ENCODE measurements at regions not wholly inside any gene's neighbourhood (a gene's known extent, or its start where the extent isn't known, plus 50 kb on each side); places are given as distances from the start of the nearest gene placed in this dataset.

DNA sequence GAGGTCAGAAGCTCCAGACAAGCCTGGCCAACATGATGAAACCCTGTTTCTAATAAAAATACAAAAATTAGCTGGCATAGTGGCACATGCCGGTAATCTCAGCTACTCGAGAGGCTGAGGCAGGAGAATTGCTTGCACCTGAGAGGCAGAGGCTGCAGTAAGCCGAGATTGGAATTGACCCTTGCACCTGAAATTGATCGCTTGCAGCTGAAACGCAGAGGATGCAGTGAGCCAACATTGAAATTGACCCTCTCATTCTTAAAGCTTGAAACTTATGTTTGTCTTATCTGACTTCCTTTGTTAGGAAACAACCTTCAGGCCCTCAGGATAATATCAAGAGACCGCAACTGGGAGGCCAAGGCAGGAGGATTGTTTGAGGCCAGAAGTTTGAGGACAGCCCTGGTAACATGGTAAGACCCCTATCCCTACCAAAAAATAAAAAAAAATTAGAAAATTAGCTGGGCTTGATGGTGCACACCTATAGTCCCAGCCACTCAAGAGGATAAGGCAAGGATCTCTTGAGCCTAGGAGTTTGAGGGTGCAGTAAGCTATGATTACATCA is 376.6 kb upstream of the XYLT1 start:
- no peak for ATAC-seq
- no peaks in the 10 kb centered on the region for H3K36me3 ChIP-seq
- H3K4me3 ChIP-seq: no peak overlapping the region

GRCh38 chr16:17846030-17846429 is 375.3 kb upstream of the XYLT1 start:
- intact Hi-C loops (cut with DNase I): no loop called here

More for the DNA sequence above, 376.6 kb upstream of the XYLT1 start:
- Histone ChIP-seq H3K9me3 (no peaks in the 10 kb centered on the region), H3K4me1 (no peaks in the 10 kb centered on the region), H3K27me3 (ENCODE audit: low read depth) (no peaks in the 10 kb centered on the region), H3K27ac (no peak overlapping the region)
- DNase-seq: no peak
- intact Hi-C loops (cut with DNase I): no loop called here
- TF ChIP-seq, protein P1, sequence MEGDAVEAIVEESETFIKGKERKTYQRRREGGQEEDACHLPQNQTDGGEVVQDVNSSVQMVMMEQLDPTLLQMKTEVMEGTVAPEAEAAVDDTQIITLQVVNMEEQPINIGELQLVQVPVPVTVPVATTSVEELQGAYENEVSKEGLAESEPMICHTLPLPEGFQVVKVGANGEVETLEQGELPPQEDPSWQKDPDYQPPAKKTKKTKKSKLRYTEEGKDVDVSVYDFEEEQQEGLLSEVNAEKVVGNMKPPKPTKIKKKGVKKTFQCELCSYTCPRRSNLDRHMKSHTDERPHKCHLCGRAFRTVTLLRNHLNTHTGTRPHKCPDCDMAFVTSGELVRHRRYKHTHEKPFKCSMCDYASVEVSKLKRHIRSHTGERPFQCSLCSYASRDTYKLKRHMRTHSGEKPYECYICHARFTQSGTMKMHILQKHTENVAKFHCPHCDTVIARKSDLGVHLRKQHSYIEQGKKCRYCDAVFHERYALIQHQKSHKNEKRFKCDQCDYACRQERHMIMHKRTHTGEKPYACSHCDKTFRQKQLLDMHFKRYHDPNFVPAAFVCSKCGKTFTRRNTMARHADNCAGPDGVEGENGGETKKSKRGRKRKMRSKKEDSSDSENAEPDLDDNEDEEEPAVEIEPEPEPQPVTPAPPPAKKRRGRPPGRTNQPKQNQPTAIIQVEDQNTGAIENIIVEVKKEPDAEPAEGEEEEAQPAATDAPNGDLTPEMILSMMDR (IDR thresholded peaks at IDR 0.05): no peak

DNA sequence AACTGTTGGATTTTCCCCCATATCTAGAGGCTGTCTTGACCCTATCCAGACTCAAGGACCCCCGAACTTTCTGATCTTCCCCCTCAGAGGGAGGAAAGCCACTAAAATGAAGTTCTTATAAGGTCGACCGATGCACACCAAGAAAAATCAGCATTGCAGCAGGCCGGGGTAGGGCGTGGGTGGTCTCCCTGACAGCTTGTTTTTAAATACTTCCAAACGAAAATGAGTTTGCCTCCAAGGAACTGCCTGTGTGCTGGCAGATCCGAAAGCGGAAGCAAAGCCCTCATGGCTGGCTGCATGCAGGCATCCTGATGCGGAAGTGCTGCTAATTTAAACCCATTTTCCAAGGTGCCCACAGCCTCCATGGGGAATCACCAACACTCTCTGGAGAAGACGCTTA is 374.3 kb upstream of the XYLT1 start:
- intact Hi-C loops (cut with DNase I): no loop called here
- DNase-seq: no peak

More at GRCh38 chr16:17846030-17846429, 375.3 kb upstream of the XYLT1 start:
- Histone ChIP-seq H3K36me3 (no peaks in the 10 kb centered on the region), H3K27ac (no peak overlapping the region), H3K27me3 (ENCODE audit: low read depth) (no peaks in the 10 kb centered on the region), H3K4me1 (no peaks in the 10 kb centered on the region), H3K9me3 (no peaks in the 10 kb centered on the region), H3K4me3 (no peak overlapping the region)
- ATAC-seq: no peak
- TF ChIP-seq, protein P1 (IDR thresholded peaks at IDR 0.05): no peak
- no peak for DNase-seq

DNA sequence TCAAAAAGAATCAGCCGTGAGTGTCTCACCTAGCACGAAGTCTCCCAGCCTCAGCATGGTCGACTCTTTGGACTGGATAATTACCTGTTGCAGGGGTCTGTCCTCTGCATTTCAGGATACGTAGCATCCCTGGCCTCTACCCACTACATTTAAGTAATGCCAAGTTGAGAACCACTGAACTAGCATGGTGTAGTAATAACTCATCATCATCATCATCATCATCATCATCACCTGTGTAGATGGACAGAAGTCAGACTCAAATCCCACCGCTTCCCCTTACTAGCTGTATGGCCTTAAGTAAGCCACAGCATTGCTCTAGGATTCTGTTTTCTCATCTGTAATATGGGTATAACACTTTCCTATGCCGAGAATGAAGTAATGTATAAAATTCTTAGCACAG is 373.1 kb upstream of the XYLT1 start:
- DNase-seq (no peak), ATAC-seq (no peak)
- Histone ChIP-seq H3K4me1 (no peaks in the 10 kb centered on the region), H3K27me3 (ENCODE audit: low read depth) (no peaks in the 10 kb centered on the region), H3K4me3 (no peak overlapping the region), H3K27ac (no peak overlapping the region), H3K9me3 (no peaks in the 10 kb centered on the region), H3K36me3 (no peaks in the 10 kb centered on the region)
- intact Hi-C loops (cut with DNase I): no loop called here
- TF ChIP-seq, protein P1 (IDR thresholded peaks at IDR 0.05): no peak

More for the DNA sequence above, 374.3 kb upstream of the XYLT1 start:
- no peak for ATAC-seq
- Histone ChIP-seq H3K36me3 (no peaks in the 10 kb centered on the region), H3K9me3 (no peaks in the 10 kb centered on the region), H3K27me3 (ENCODE audit: low read depth) (no peaks in the 10 kb centered on the region), H3K4me1 (no peaks in the 10 kb centered on the region), H3K27ac (no peak overlapping the region), H3K4me3 (no peak overlapping the region)
- TF ChIP-seq, protein P1 (IDR thresholded peaks at IDR 0.05): no peak

GRCh38 chr16:17839907-17840306 is 369.1 kb upstream of the XYLT1 start:
- no peak overlapping the region for H3K4me3 ChIP-seq
- ATAC-seq: no peak
- no peaks in the 10 kb centered on the region for H3K9me3 ChIP-seq
- no peaks in the 10 kb centered on the region for H3K4me1 ChIP-seq
- H3K27ac ChIP-seq: no peak overlapping the region
- TF ChIP-seq, protein P1 (IDR thresholded peaks at IDR 0.05): no peak
- peaks cover 3% of the 10 kb centered on the region for H3K27me3 ChIP-seq (ENCODE audit: low read depth)
- no peak for DNase-seq
- H3K36me3 ChIP-seq: no peaks in the 10 kb centered on the region
- intact Hi-C loops (cut with DNase I): no loop called here
